Gastroesophageal sphincter (tissue), 3 donors: ENCODE measurements at regions not wholly inside any gene's neighbourhood (a gene's known extent, or its start where the extent isn't known, plus 50 kb on each side); places are given as distances from the start of the nearest gene placed in this dataset.
"Not testable (repeated sequence)": the region's sequence is repeated elsewhere in the genome, so short reads cannot be mapped to it uniquely, and the experiment has no call there.

Experiments used
- EP300 ChIP-seq: sonication (generic); formaldehyde crosslinking; IDR thresholded peaks from one replicate; pipeline ENCODE4 v1.6.1; 2017; ENCODE audit warnings: antibody characterized with exemption, mild to moderate bottlenecking
- TF ChIP-seq, protein P1 (sequence below), 4 experiments: fragments of 200-600 bp in 2 of 4; fragments of 450-650 bp in 2 of 4; sonication (generic) in 1 of 4; IDR thresholded peaks; one replicate each; pipeline ENCODE4 v1.5.1; 2017 to 2019; ENCODE audit warnings: antibody characterized with exemption in 4 of 4, mild to moderate bottlenecking in 2 of 4, moderate library complexity in 2 of 4

DNA sequence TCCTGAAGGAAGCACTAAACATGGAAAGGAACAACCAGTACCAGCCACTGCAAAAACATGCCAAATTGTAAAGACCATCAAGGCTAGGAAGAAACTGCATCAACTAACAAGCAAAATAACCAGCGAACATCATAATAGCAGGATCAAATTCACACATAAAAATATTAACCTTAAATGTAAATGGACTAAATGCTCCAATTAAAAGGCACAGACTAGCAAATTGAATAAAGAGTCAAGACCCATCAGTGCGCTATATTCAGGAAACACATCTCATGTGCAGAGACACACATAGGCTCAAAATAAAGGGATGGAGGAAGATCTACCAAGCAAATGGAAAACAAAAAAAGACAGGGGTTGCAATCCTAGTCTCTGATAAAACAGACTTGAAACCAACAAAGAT lies 117.2 kb upstream of the TNFSF4 start:
- TF ChIP-seq, protein P1, sequence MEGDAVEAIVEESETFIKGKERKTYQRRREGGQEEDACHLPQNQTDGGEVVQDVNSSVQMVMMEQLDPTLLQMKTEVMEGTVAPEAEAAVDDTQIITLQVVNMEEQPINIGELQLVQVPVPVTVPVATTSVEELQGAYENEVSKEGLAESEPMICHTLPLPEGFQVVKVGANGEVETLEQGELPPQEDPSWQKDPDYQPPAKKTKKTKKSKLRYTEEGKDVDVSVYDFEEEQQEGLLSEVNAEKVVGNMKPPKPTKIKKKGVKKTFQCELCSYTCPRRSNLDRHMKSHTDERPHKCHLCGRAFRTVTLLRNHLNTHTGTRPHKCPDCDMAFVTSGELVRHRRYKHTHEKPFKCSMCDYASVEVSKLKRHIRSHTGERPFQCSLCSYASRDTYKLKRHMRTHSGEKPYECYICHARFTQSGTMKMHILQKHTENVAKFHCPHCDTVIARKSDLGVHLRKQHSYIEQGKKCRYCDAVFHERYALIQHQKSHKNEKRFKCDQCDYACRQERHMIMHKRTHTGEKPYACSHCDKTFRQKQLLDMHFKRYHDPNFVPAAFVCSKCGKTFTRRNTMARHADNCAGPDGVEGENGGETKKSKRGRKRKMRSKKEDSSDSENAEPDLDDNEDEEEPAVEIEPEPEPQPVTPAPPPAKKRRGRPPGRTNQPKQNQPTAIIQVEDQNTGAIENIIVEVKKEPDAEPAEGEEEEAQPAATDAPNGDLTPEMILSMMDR (IDR thresholded peaks at IDR 0.05), result not testable (repeated sequence)
- not testable (repeated sequence) for TF ChIP-seq EP300
